Activated naive CD4-positive, alpha-beta T cell treated with anti-CD3 and anti-CD28 coated beads for 36 hours (primary cell): ENCODE measurements at regions not wholly inside any gene's neighbourhood (a gene's known extent, or its start where the extent isn't known, plus 50 kb on each side); places are given as distances from the start of the nearest gene placed in this dataset.

Experiments used
- CTCF ChIA-PET: fragments of 350-600 bp; sonication (Branson Sonifier 250); formaldehyde crosslinking; loops from one replicate; lab custom pipeline; 2021; ENCODE audit warnings: antibody characterized with exemption; lab: Charles Lee
- DNase-seq: peaks from one replicate; pipeline ENCODE4 v3.0.0-alpha.2; 2020
- H3K27ac Mint-ChIP-seq: one replicate; pipeline ENCODE4 v1.8.0; 2021; ENCODE audit warnings: mild to moderate bottlenecking, mixed read lengths
- H3K27me3 Mint-ChIP-seq: one replicate; pipeline ENCODE4 v1.8.0; 2021; ENCODE audit warnings: low read depth, mixed read lengths
- H3K36me3 Mint-ChIP-seq: one replicate; pipeline ENCODE4 v1.8.0; 2021; ENCODE audit warnings: low read depth, mixed read lengths
- H3K4me1 Mint-ChIP-seq: one replicate; pipeline ENCODE4 v1.8.0; 2021; ENCODE audit warnings: low read depth, mixed read lengths
- H3K4me3 Mint-ChIP-seq: one replicate; pipeline ENCODE4 v1.8.0; 2021; ENCODE audit warnings: mild to moderate bottlenecking, moderate library complexity, mixed read lengths
- H3K9me3 Mint-ChIP-seq: one replicate; pipeline ENCODE4 v1.8.0; 2021; ENCODE audit warnings: mixed read lengths
- intact Hi-C: fragments of 100-400 bp; cut with micrococcal nuclease; formaldehyde crosslinking; loops from one replicate; pipeline ENCODE4 v1.15.1; 2023

DNA sequence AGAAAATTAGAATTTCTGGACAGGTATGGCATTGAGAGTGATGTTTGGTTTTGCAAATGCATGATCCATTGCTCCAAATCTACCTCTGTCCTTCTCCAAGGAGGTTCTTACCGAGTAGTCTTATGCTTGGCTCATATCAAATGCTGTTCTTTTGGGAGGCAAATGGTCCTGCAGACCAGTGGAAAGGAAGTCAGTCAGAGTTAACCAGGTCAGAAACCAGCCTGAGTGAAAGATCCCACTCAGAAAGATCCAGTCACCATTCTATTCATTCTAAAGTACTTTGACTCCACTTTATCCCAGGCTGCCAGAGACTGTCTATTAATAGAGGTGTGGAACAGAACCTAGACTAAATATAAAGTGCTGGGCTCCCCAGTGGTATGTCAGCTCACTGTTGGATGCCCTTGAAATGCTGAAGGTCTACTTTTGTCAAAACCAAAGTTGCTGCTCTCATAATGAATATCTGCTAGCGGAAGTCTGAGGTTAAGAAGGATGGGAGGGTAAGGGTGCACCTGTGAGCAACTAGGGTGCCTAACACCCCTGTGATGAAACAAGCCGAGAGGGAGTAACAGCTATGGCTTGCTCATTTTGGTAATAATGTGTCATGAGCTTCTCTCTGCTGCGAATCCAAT is 302.2 kb downstream of the ZNF608 start:
- Mint-ChIP-seq H3K4me1 (no peaks in the 10 kb centered on the region), H3K4me3 (no peak overlapping the region), H3K36me3 (no peaks in the 10 kb centered on the region), H3K9me3 (no peaks in the 10 kb centered on the region), H3K27ac (no peak overlapping the region), H3K27me3 (no peaks in the 10 kb centered on the region)
- intact Hi-C loops = no loop called here
- no peak for DNase-seq
- CTCF ChIA-PET = no interaction called here

DNA sequence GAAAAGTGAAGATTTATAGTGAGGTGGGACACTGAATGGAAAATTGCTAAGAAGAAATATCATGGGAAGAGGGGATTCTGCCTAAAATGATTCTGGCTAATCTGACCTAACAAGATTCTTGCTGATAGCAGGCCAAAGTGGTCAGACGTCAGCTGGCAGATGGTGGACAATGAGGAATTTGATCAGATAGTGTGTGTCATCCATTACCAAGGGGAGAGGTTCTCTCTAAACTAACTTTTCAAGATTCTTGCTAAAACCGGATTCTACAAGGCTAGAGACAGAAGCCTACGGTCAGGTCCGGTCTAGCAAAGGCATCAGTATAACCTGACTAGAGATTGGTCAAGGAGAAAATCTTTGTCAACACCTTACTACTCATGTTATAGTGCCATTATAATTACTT is 306.0 kb downstream of the ZNF608 start:
- no peaks in the 10 kb centered on the region for H3K36me3 Mint-ChIP-seq
- intact Hi-C loops = no loop called here
- H3K27me3 Mint-ChIP-seq = no peaks in the 10 kb centered on the region
- no peak overlapping the region for H3K4me3 Mint-ChIP-seq
- CTCF ChIA-PET = no interaction called here
- no peaks in the 10 kb centered on the region for H3K4me1 Mint-ChIP-seq
- no peak for DNase-seq
- H3K27ac Mint-ChIP-seq = no peak overlapping the region
- H3K9me3 Mint-ChIP-seq = peaks cover 2% of the 10 kb centered on the region

DNA sequence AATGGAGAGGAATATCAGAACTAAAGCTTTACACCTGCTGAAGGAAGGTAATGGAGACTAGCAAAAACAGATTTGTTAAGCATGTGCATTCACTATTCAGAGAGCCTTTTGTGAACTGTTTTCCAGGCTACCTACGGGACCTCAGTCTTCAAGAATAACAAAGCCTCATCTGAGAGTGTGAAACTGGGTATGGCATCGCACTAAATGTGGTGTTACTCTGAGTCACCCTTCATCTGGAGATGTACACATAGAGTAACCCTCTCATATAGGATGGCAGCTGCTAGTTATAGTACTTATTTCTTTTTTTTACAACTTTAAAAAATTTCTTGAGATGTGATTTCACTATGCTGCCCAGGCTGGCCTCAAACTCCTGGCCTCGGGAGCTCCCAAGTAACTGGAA is 306.8 kb downstream of the ZNF608 start:
- CTCF ChIA-PET = no interaction called here
- no peaks in the 10 kb centered on the region for H3K36me3 Mint-ChIP-seq
- intact Hi-C loops = no loop called here
- no peaks in the 10 kb centered on the region for H3K27me3 Mint-ChIP-seq
- H3K4me1 Mint-ChIP-seq = no peaks in the 10 kb centered on the region
- H3K27ac Mint-ChIP-seq = no peak overlapping the region
- peaks cover 6% of the 10 kb centered on the region for H3K9me3 Mint-ChIP-seq
- DNase-seq = no peak
- H3K4me3 Mint-ChIP-seq = no peak overlapping the region

DNA sequence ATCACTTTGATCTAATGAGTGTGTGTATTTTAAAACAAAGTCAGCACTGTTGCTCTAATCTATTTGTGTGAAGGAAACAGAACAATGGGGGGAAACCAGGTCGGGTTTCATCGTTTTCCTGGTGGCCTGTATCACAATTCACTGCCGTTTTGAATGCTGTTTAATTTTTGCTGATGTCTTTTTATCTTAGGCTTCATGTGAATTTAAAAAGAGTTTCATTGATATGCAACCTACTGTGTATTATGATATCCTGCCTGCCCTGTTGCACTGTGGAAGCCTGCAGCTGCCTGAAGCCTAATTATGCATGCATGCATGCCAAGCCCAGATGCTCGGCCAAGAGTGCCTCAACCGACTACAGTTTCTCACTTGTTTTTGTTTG is 307.5 kb downstream of the ZNF608 start:
- H3K36me3 Mint-ChIP-seq = no peaks in the 10 kb centered on the region
- H3K4me1 Mint-ChIP-seq = no peaks in the 10 kb centered on the region
- no peaks in the 10 kb centered on the region for H3K27me3 Mint-ChIP-seq
- no peak overlapping the region for H3K27ac Mint-ChIP-seq
- DNase-seq = no peak
- H3K9me3 Mint-ChIP-seq = peaks cover 9% of the 10 kb centered on the region
- no peak overlapping the region for H3K4me3 Mint-ChIP-seq
- intact Hi-C loops = no loop called here
- CTCF ChIA-PET = interaction anchor here (0.6 kb wide), 1 partner anchor 109 kb away, joined by 3 read pairs; no protein-coding TSS in a partner anchor

DNA sequence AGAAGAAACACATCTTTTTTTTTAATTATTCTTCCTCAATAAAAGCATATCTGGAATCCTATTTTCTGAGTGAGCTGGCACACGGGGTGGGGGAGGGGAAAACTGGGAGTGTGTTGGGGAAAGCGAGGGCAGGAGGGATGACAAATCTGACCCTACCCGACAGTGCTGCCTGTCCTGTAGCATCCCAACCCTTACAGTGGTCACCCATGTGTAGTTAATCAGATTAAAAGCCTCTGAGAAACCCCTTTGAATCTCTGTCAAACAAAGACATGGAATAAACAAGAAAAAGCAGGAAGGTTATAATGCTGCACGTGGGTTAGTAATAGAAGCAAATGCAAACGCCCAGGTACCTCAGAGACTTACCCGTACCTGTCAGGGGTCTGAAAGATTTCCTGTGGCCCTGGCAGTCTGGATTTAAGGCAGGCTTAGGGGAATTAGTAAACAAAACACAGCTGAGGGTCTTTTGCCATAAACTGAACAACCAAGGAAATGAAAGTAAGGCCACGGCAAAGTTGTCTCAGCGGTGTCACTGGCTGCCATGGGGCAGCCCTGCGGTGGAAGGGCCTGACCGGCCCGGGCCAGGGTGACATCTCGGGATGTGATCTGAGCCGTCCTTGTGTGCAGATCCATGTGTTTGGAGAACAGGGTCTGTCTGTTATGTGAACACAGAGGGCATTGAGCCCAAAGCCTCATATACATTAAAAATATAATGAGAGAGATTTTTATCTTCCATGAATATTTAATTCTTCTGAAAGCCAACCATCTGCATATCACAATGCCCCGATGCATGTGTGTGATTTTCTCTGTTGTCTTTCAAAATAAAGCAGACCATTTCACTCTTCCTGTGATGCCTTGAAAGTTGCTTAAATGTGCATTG is 308.2 kb downstream of the ZNF608 start:
- no peak for DNase-seq
- H3K27ac Mint-ChIP-seq = no peak overlapping the region
- H3K27me3 Mint-ChIP-seq = no peaks in the 10 kb centered on the region
- peaks cover 11% of the 10 kb centered on the region for H3K9me3 Mint-ChIP-seq
- CTCF ChIA-PET = interaction anchor here (0.6 kb wide), 1 partner anchor 109 kb away, joined by 3 read pairs; no protein-coding TSS in a partner anchor
- no peaks in the 10 kb centered on the region for H3K4me1 Mint-ChIP-seq
- intact Hi-C loops = no loop called here
- H3K36me3 Mint-ChIP-seq = no peaks in the 10 kb centered on the region
- H3K4me3 Mint-ChIP-seq = no peak overlapping the region

DNA sequence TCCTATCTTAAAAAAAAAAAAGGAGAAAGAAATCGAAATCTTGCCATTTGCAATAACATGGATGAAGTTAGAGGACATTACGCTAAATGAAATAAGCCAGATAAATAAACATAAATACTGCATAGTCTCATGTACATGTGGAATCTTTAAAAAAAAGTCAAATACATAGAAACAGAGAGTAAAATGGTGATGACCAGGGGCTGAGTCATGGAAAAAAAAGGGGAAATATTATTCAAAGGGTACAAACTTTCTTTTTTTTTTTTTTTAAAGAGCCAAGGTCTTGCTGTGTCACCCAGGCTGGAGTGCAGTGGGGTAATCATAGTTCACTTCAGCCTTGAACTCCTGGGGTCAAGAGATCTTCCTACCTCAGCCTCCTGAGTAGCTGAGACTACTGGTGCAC is 310.1 kb downstream of the ZNF608 start:
- no peaks in the 10 kb centered on the region for H3K4me1 Mint-ChIP-seq
- DNase-seq = no peak
- intact Hi-C loops = no loop called here
- no peak overlapping the region for H3K27ac Mint-ChIP-seq
- H3K27me3 Mint-ChIP-seq = no peaks in the 10 kb centered on the region
- no peak overlapping the region for H3K4me3 Mint-ChIP-seq
- H3K36me3 Mint-ChIP-seq = no peaks in the 10 kb centered on the region
- CTCF ChIA-PET = no interaction called here
- peaks cover 11% of the 10 kb centered on the region for H3K9me3 Mint-ChIP-seq

DNA sequence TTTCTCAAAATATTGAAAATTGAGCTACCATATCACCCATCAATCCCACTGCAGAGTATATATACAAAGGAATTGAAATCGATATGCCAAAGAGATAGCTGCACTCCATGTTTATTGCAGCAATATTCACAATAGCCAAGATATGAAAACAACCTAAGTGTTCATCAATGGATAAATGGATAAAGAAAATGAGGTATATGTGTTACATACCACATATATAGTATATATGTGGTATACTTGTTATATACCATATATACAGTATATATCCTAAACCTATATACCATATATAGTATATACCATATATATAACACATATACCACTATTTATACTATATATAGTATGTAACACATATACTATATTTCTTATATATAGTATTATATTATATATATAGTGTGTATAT is 313.3 kb downstream of the ZNF608 start:
- Mint-ChIP-seq H3K4me3 (no peak overlapping the region), H3K27me3 (no peaks in the 10 kb centered on the region), H3K36me3 (no peaks in the 10 kb centered on the region), H3K4me1 (no peaks in the 10 kb centered on the region), H3K27ac (no peak overlapping the region), H3K9me3 (peaks cover 13% of the 10 kb centered on the region)
- no peak for DNase-seq
- intact Hi-C loops = no loop called here
- CTCF ChIA-PET = no interaction called here

DNA sequence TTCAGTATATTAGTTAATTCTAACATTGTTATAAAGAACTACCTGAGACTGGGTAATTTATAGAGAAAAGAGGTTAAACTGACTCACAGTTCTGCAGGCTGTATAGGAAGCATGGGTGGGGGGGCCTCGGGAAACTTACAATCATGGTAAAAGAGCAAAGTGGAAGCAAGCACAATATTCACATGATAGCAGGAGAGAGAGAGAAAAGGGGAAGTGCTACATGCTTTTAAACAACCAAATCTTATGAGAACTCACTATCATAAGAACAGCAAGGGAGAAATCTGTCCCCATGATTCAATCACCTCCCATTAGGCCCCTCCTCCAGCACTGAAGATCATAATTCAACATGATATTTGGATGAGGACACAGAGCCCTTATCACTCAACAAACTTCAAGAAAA is 324.9 kb downstream of the ZNF608 start:
- intact Hi-C loops = no loop called here
- H3K36me3 Mint-ChIP-seq = no peaks in the 10 kb centered on the region
- no peak for DNase-seq
- no peaks in the 10 kb centered on the region for H3K27me3 Mint-ChIP-seq
- CTCF ChIA-PET = no interaction called here
- H3K4me3 Mint-ChIP-seq = no peak overlapping the region
- H3K4me1 Mint-ChIP-seq = no peaks in the 10 kb centered on the region
- no peak overlapping the region for H3K27ac Mint-ChIP-seq
- H3K9me3 Mint-ChIP-seq = peaks cover 2% of the 10 kb centered on the region

DNA sequence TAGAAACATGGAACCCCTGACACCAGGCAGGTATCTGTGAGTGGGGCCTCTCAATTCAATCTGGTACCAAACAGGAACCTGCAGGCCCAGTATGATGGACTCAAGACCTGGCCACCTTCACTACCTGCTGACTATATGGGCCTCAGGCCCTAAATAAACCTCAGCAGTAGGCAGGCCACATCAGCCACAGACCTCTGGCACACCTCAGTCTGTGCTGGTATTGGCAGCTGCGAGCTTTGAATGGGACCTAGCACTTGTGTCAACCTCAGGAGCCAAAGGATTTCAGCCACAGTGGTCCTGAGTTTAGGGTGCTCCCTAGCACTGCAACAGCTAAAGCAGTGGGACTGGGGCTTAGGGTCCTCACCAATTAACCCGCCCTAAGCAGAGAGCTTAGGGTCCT is 325.5 kb downstream of the ZNF608 start:
- Mint-ChIP-seq H3K27me3 (no peaks in the 10 kb centered on the region), H3K36me3 (no peaks in the 10 kb centered on the region), H3K27ac (no peak overlapping the region), H3K4me3 (no peak overlapping the region), H3K4me1 (no peaks in the 10 kb centered on the region), H3K9me3 (peaks cover 2% of the 10 kb centered on the region)
- intact Hi-C loops = no loop called here
- no peak for DNase-seq
- CTCF ChIA-PET = no interaction called here

DNA sequence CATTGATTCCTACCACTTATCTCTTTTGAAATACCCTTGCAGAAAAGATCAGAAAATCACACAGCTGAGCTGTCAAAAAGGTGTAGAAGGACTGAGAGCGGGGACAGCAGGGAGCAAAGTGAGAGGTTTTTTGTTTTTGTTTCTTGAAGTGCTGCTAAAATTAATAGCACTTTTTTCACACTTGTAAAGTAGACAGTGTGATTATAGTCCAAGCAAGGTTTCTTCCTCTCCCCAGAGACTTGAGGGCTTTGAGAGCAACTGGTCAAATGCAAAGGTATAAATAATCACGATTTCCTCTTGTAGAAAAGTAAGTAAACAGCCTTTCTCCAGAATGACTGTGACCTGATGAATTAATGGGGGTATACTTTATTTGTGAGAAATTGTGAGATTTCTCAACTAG is 326.9 kb downstream of the ZNF608 start:
- Mint-ChIP-seq H3K4me3 (no peak overlapping the region), H3K27ac (no peak overlapping the region), H3K4me1 (no peaks in the 10 kb centered on the region), H3K36me3 (no peaks in the 10 kb centered on the region), H3K9me3 (peaks cover 2% of the 10 kb centered on the region), H3K27me3 (no peaks in the 10 kb centered on the region)
- no peak for DNase-seq
- intact Hi-C loops = no loop called here
- CTCF ChIA-PET = no interaction called here

DNA sequence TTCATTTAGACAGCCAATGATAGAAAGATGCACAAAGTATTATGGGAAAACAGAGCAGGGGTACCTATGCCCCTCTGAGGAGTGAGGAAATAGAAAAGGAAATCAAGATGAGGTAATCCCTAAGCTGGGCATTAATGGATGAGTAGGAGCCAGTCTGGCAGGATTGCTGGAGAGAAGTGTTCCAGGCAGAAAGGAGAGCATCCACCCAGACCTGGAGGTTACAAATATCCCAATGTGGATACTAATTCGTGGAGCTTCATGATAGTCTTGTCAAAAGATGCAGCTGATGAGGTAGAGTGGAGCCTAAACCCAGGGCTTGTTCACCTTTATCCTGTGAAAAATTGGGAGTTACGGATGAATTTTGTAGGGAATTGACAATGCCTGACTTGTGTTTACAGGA is 328.0 kb downstream of the ZNF608 start:
- intact Hi-C loops = no loop called here
- H3K4me3 Mint-ChIP-seq = no peak overlapping the region
- H3K4me1 Mint-ChIP-seq = no peaks in the 10 kb centered on the region
- no peak overlapping the region for H3K27ac Mint-ChIP-seq
- DNase-seq = no peak
- no peaks in the 10 kb centered on the region for H3K36me3 Mint-ChIP-seq
- peaks cover 2% of the 10 kb centered on the region for H3K9me3 Mint-ChIP-seq
- H3K27me3 Mint-ChIP-seq = no peaks in the 10 kb centered on the region
- CTCF ChIA-PET = no interaction called here

DNA sequence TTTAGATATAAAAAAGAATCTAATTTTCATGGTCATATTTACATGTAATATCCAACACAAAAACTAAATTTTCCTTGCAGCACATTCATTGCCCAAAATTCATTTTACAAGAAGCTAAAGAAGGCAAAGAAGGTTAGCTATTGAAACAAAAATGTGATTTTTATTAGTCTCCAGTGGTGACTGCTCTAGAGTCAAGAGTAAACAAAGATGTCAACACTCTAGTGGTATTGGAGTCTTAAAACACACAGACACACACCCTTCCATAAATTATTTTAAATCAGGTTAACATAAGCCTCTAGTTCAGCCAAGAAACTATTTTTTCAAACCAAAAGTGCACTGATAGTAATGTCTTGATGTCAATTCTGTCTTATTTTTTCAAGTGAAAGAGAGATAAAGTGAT is 329.2 kb downstream of the ZNF608 start:
- Mint-ChIP-seq H3K4me1 (no peaks in the 10 kb centered on the region), H3K4me3 (no peak overlapping the region), H3K27ac (no peak overlapping the region), H3K27me3 (no peaks in the 10 kb centered on the region), H3K36me3 (no peaks in the 10 kb centered on the region), H3K9me3 (peaks cover 2% of the 10 kb centered on the region)
- intact Hi-C loops = no loop called here
- no peak for DNase-seq
- CTCF ChIA-PET = no interaction called here

DNA sequence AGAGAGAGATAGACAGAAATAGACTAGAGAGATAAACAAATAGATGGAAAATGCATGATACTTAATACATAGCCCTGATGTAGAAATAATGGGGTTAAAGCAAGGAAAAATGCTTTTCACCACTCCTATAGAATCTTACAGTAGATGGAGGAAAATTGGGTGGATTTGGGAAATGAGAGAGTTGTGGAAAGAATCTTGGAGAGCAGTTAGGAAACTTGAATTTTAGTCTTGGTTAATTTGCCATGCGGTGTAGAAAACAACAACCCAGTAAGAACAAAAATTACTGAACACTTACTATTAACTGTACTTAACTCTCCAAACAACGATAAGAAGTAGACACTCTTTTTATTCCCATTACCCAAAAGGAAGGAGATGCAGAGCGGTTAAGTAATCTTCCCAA is 329.8 kb downstream of the ZNF608 start:
- no peak for DNase-seq
- no peaks in the 10 kb centered on the region for H3K9me3 Mint-ChIP-seq
- intact Hi-C loops = no loop called here
- H3K4me3 Mint-ChIP-seq = no peak overlapping the region
- H3K36me3 Mint-ChIP-seq = no peaks in the 10 kb centered on the region
- CTCF ChIA-PET = no interaction called here
- no peaks in the 10 kb centered on the region for H3K27me3 Mint-ChIP-seq
- no peak overlapping the region for H3K27ac Mint-ChIP-seq
- H3K4me1 Mint-ChIP-seq = no peaks in the 10 kb centered on the region
